Sciatic nerve (tissue), 2 donors: ENCODE measurements at regions not wholly inside any gene's neighbourhood (a gene's known extent, or its start where the extent isn't known, plus 50 kb on each side); places are given as distances from the start of the nearest gene placed in this dataset.
A peak's percentile ranks its signal among the peaks of the same experiment; 100 is the strongest.

ENCODE experiments used
- ATAC-seq: fragments of 200-7000 bp; cut with Tn5 transposase; one replicate; pipeline ENCODE4 v1.9.1; 2020; ENCODE audit warnings: mild to moderate bottlenecking, moderate library complexity
- DNase-seq: peaks from one replicate; pipeline ENCODE4 v3.0.0-alpha.2; 2020; ENCODE audit warnings: low spot score
- intact Hi-C: fragments of 100-400 bp; cut with DNase I; formaldehyde crosslinking; loops from one replicate; pipeline ENCODE4 v1.14.2; 2022
- donor health status: DM: no; HTN: no; CAD: no.
- donor health status: DM: no; HTN: no; CAD: no.

- no peak for ATAC-seq
- intact Hi-C loops = no loop called here
- no peak for DNase-seq
Observed at GRCh38 chr20:57970116-57970515, 258.3 kb downstream of the ANKRD60 start.

- DNase-seq (no peak), ATAC-seq (no peak)
- intact Hi-C loops = no loop called here
Observed at GRCh38 chr20:57968120-57968519, 258.3 kb upstream of the PMEPA1 start.

- no peak for DNase-seq
- intact Hi-C loops = no loop called here
- ATAC-seq = no peak
Observed at GRCh38 chr20:57967364-57967763, 257.5 kb upstream of the PMEPA1 start.

GRCh38 chr20:57966620-57967019, 256.8 kb upstream of the PMEPA1 start:
- DNase-seq (no peak), ATAC-seq (no peak)
- intact Hi-C loops = no loop called here

- intact Hi-C loops = no loop called here
- ATAC-seq = no peak
- DNase-seq = no peak
Observed at GRCh38 chr20:57965441-57965840, 255.6 kb upstream of the PMEPA1 start.

- intact Hi-C loops = no loop called here
- peak; percentile 76 for ATAC-seq
Observed at GRCh38 chr20:57964011-57964862, 254.4 kb upstream of the PMEPA1 start.

GRCh38 chr20:57960803-57961575, 251.2 kb upstream of the PMEPA1 start:
- ATAC-seq = no peak
- no peak for DNase-seq

More at GRCh38 chr20:57964011-57964862, 254.4 kb upstream of the PMEPA1 start:
- DNase-seq = peak; percentile 58

GRCh38 chr20:57959589-57959988, 249.8 kb upstream of the PMEPA1 start:
- DNase-seq (no peak), ATAC-seq (no peak)
- intact Hi-C loops = no loop called here

More at GRCh38 chr20:57960803-57961575, 251.2 kb upstream of the PMEPA1 start:
- intact Hi-C loops = no loop called here

- DNase-seq (no peak), ATAC-seq (peak; percentile 36)
- intact Hi-C loops = no loop called here
Observed at GRCh38 chr20:57959018-57959417, 249.2 kb upstream of the PMEPA1 start.

- ATAC-seq (no peak), DNase-seq (no peak)
- intact Hi-C loops = no loop called here
Observed at GRCh38 chr20:57958050-57958420, 248.2 kb upstream of the PMEPA1 start.

GRCh38 chr20:57957411-57958049, 247.7 kb upstream of the PMEPA1 start:
- no peak for DNase-seq
- intact Hi-C loops = no loop called here
- no peak for ATAC-seq

- no peak for DNase-seq
- intact Hi-C loops = no loop called here
- no peak for ATAC-seq
Observed at GRCh38 chr20:57953638-57954037, 243.8 kb upstream of the PMEPA1 start.

- intact Hi-C loops = no loop called here
- DNase-seq (no peak), ATAC-seq (no peak)
Observed at GRCh38 chr20:57952136-57952535, 242.3 kb upstream of the PMEPA1 start.

- no peak for DNase-seq
- intact Hi-C loops = no loop called here
- no peak for ATAC-seq
Observed at GRCh38 chr20:57951549-57951948, 241.7 kb upstream of the PMEPA1 start.

- intact Hi-C loops = no loop called here
- ATAC-seq (no peak), DNase-seq (no peak)
Observed at GRCh38 chr20:57950764-57951485, 241.1 kb upstream of the PMEPA1 start.

- ATAC-seq (no peak), DNase-seq (no peak)
- intact Hi-C loops = no loop called here
Observed at GRCh38 chr20:57948180-57948955, 238.6 kb upstream of the PMEPA1 start.

- intact Hi-C loops = no loop called here
- ATAC-seq (peak; percentile 67), DNase-seq (no peak)
Observed at GRCh38 chr20:57947421-57948179, 237.8 kb upstream of the PMEPA1 start.
